ENCODE measurements at regions not wholly inside any gene's neighbourhood (a gene's known extent, or its start where the extent isn't known, plus 50 kb on each side); places are given as distances from the start of the nearest gene placed in this dataset.
"Not testable (repeated sequence)": the region's sequence is repeated elsewhere in the genome, so short reads cannot be mapped to it uniquely, and the experiment has no call there.

GRCh38 chr22:16090991-16091390, 401.2 kb downstream of the POTEH start:
- DNase-seq, ATAC-seq: not testable (repeated sequence)

- not testable (repeated sequence) for DNase-seq, ATAC-seq
These were observed 415.3 kb downstream of the POTEH start for GRCh38 chr22:16105121-16105520.

GRCh38 chr22:16131456-16131855, 441.6 kb downstream of the POTEH start:
- not testable (repeated sequence) for ATAC-seq, DNase-seq

GRCh38 chr22:16131918-16132317, 442.1 kb downstream of the POTEH start:
- DNase-seq (no peak), ATAC-seq (no peak)

GRCh38 chr22:16132598-16132997, 442.8 kb downstream of the POTEH start:
- DNase-seq, ATAC-seq: not testable (repeated sequence)

- not testable (repeated sequence) for ATAC-seq, DNase-seq
These were observed 446.5 kb downstream of the CCT8L2 start for GRCh38 chr22:16146101-16146500.

GRCh38 chr22:16146916-16147315, 445.7 kb downstream of the CCT8L2 start:
- DNase-seq = peak; percentile 5
- ATAC-seq = not testable (repeated sequence)

GRCh38 chr22:16177287-16177686, 415.3 kb downstream of the CCT8L2 start:
- DNase-seq, ATAC-seq: not testable (repeated sequence)

GRCh38 chr22:16183864-16184263, 408.7 kb downstream of the CCT8L2 start:
- not testable (repeated sequence) for ATAC-seq, DNase-seq

Measured in stimulated activated naive CD8-positive, alpha-beta T cell treated with anti-CD3 and anti-CD28 coated beads, Interleukin-15, Interleukin-2, amounts not matched to agents 100 U/mL and 50 U/mL, for 24 hours (primary cell).